WTC11 (cell line): ENCODE measurements at regions not wholly inside any gene's neighbourhood (a gene's known extent, or its start where the extent isn't known, plus 50 kb on each side); places are given as distances from the start of the nearest gene placed in this dataset.

ENCODE experiments used
- ATAC-seq: fragments of 200-7000 bp; cut with Tn5 transposase; 2 replicates; pipeline ENCODE4 v1.10.0; 2021; ENCODE audit warnings: mild to moderate bottlenecking, moderate library complexity
- CTCF ChIA-PET: fragments of 300-600 bp; sonication (Branson Sonifier 250); formaldehyde crosslinking; loops from one replicate; lab custom pipeline; 2021; ENCODE audit warnings: antibody characterized with exemption; lab: Charles Lee
- POLR2A ChIA-PET: fragments of 350-600 bp; sonication (Branson Sonifier 250); formaldehyde crosslinking; loops from one replicate; lab custom pipeline; 2021; ENCODE audit warnings: antibody characterized with exemption; lab: Charles Lee
- DNase-seq: peaks from one replicate; pipeline ENCODE4 v3.0.0; 2021; ENCODE audit warnings: low spot score
- H3K27ac Mint-ChIP-seq: 2 replicates; pipeline ENCODE4 v1.8.0; 2021; ENCODE audit warnings: mixed read lengths
- H3K27me3 Mint-ChIP-seq: 2 replicates; pipeline ENCODE4 v1.8.0; 2021; ENCODE audit warnings: low read depth, mild to moderate bottlenecking, moderate library complexity, mixed read lengths
- H3K36me3 Mint-ChIP-seq: 2 replicates; pipeline ENCODE4 v1.8.0; 2021; ENCODE audit warnings: mixed read lengths
- H3K4me1 Mint-ChIP-seq: 2 replicates; pipeline ENCODE4 v1.8.0; 2022; ENCODE audit warnings: mixed read lengths
- H3K4me3 Mint-ChIP-seq: 2 replicates; pipeline ENCODE4 v1.8.0; 2021; ENCODE audit warnings: mild to moderate bottlenecking, moderate library complexity, mixed read lengths
- H3K9me3 Mint-ChIP-seq: 2 replicates; pipeline ENCODE4 v1.8.0; 2021; ENCODE audit warnings: mixed read lengths
- ATF1 ChIP-seq: sonication (generic); formaldehyde crosslinking; IDR thresholded peaks from 2 replicates; pipeline ENCODE4 v1.8.1; 2023; ENCODE audit warnings: mild to moderate bottlenecking, moderate library complexity, missing genetic modification reagents
- CREM ChIP-seq: sonication (generic); formaldehyde crosslinking; IDR thresholded peaks from 2 replicates; pipeline ENCODE4 v1.8.1; 2022; ENCODE audit warnings: mild to moderate bottlenecking, missing genetic modification reagents, moderate library complexity
- EMX1 ChIP-seq: fragments of 250-450 bp; sonication (Bioruptor Pico); IDR thresholded peaks from 2 replicates; pipeline ENCODE4 v1.8.0; 2021; ENCODE audit warnings: mild to moderate bottlenecking
- FOXJ3 ChIP-seq: sonication (generic); formaldehyde crosslinking; IDR thresholded peaks from 2 replicates; pipeline ENCODE4 v1.9.0; 2021; ENCODE audit warnings: missing genetic modification reagents, mild to moderate bottlenecking, borderline replicate concordance
- FOXK1 ChIP-seq: sonication (generic); formaldehyde crosslinking; IDR thresholded peaks from 2 replicates; pipeline ENCODE4 v1.8.0; 2022; ENCODE audit warnings: mild to moderate bottlenecking, moderate library complexity, missing genetic modification reagents
- FOXP1 ChIP-seq: sonication (generic); formaldehyde crosslinking; IDR thresholded peaks from 2 replicates; pipeline ENCODE4 v1.8.0; 2022; ENCODE audit warnings: missing genetic modification reagents, mild to moderate bottlenecking, moderate library complexity, borderline replicate concordance
- GABPB1 ChIP-seq: sonication (generic); formaldehyde crosslinking; IDR thresholded peaks from 2 replicates; pipeline ENCODE4 v1.8.1; 2023; ENCODE audit warnings: mild to moderate bottlenecking, missing genetic modification reagents
- HMGA2 ChIP-seq: fragments of 250-450 bp; sonication (Bioruptor Pico); IDR thresholded peaks from 2 replicates; pipeline ENCODE4 v1.4.0; 2021; ENCODE audit warnings: mild to moderate bottlenecking, moderate library complexity
- IRF2 ChIP-seq: sonication (generic); formaldehyde crosslinking; IDR thresholded peaks from 2 replicates; pipeline ENCODE4 v1.8.0; 2022; ENCODE audit warnings: low read depth, missing genetic modification reagents, borderline replicate concordance
- JAZF1 ChIP-seq: fragments of 250-450 bp; sonication (Bioruptor Pico); IDR thresholded peaks from 2 replicates; pipeline ENCODE4 v1.9.0; 2021; ENCODE audit warnings: moderate library complexity, mild to moderate bottlenecking, inconsistent platforms
- KAT7 ChIP-seq: sonication (generic); formaldehyde crosslinking; IDR thresholded peaks from 2 replicates; pipeline ENCODE4 v1.8.1; 2023; ENCODE audit warnings: missing genetic modification reagents, mild to moderate bottlenecking, borderline replicate concordance
- MYBL2 ChIP-seq: sonication (generic); formaldehyde crosslinking; IDR thresholded peaks from 2 replicates; pipeline ENCODE4 v1.8.1; 2023; ENCODE audit warnings: mild to moderate bottlenecking, moderate library complexity, missing genetic modification reagents
- NR1H2 ChIP-seq: sonication (generic); formaldehyde crosslinking; IDR thresholded peaks from 2 replicates; pipeline ENCODE4 v1.9.0; 2021; ENCODE audit warnings: mild to moderate bottlenecking, moderate library complexity, missing genetic modification reagents
- NR2C2 ChIP-seq: sonication (generic); formaldehyde crosslinking; IDR thresholded peaks from 2 replicates; pipeline ENCODE4 v1.8.0; 2022; ENCODE audit warnings: mild to moderate bottlenecking, missing genetic modification reagents
- NR3C1 ChIP-seq: sonication (generic); formaldehyde crosslinking; conservative IDR thresholded peaks from 2 replicates; pipeline ENCODE4 v1.8.1; 2023; ENCODE audit warnings: low read depth, mild to moderate bottlenecking, missing genetic modification reagents
- TCF7 ChIP-seq: sonication (generic); formaldehyde crosslinking; IDR thresholded peaks from 2 replicates; pipeline ENCODE4 v1.8.0; 2022; ENCODE audit warnings: mild to moderate bottlenecking, low read depth, missing genetic modification reagents, moderate library complexity
- TEAD4 ChIP-seq: sonication (generic); formaldehyde crosslinking; IDR thresholded peaks from 2 replicates; pipeline ENCODE4 v1.8.0; 2022; ENCODE audit warnings: mild to moderate bottlenecking, missing genetic modification reagents
- TP53 ChIP-seq: sonication (generic); formaldehyde crosslinking; IDR thresholded peaks from 2 replicates; pipeline ENCODE4 v1.8.1; 2023; ENCODE audit warnings: mild to moderate bottlenecking, missing genetic modification reagents
- ZBTB21 ChIP-seq: sonication (generic); formaldehyde crosslinking; IDR thresholded peaks from 2 replicates; pipeline ENCODE4 v1.8.1; 2023; ENCODE audit warnings: mild to moderate bottlenecking, missing genetic modification reagents, borderline replicate concordance
- ZNF121 ChIP-seq: sonication (generic); formaldehyde crosslinking; IDR thresholded peaks from 2 replicates; pipeline ENCODE4 v1.8.0; 2023; ENCODE audit warnings: missing genetic modification reagents
- ZNF671 ChIP-seq: fragments of 250-450 bp; sonication (Bioruptor Pico); IDR thresholded peaks from 2 replicates; pipeline ENCODE4 v1.8.0; 2021; ENCODE audit warnings: mild to moderate bottlenecking
- TF ChIP-seq, protein P1 (sequence below): sonication (generic); formaldehyde crosslinking; IDR thresholded peaks from 2 replicates; pipeline ENCODE4 v1.8.1; 2022; ENCODE audit warnings: missing genetic modification reagents, borderline replicate concordance
- TF ChIP-seq, protein P2 (sequence below): sonication (generic); formaldehyde crosslinking; IDR thresholded peaks from 2 replicates; pipeline ENCODE4 v1.8.0; 2022; ENCODE audit warnings: mild to moderate bottlenecking, missing genetic modification reagents
- TF ChIP-seq, protein P3 (sequence below): sonication (generic); formaldehyde crosslinking; IDR thresholded peaks from 2 replicates; pipeline ENCODE4 v1.8.1; 2023; ENCODE audit warnings: mild to moderate bottlenecking, missing genetic modification reagents
- TF ChIP-seq, protein P4 (sequence below): sonication (generic); formaldehyde crosslinking; IDR thresholded peaks from 2 replicates; pipeline ENCODE4 v1.8.1; 2023; ENCODE audit warnings: mild to moderate bottlenecking, missing genetic modification reagents, moderate library complexity
- TF ChIP-seq, protein P5 (sequence below): fragments of 250-450 bp; sonication (Bioruptor Pico); IDR thresholded peaks from 2 replicates; pipeline ENCODE4 v1.9.0; 2021; ENCODE audit warnings: mild to moderate bottlenecking
- TF ChIP-seq, protein P6 (sequence below): fragments of 250-450 bp; sonication (Bioruptor Pico); IDR thresholded peaks from 2 replicates; pipeline ENCODE4 v1.8.0; 2021; ENCODE audit warnings: mild to moderate bottlenecking
- TF ChIP-seq, protein P7 (sequence below): sonication (generic); formaldehyde crosslinking; IDR thresholded peaks from 2 replicates; pipeline ENCODE4 v1.8.1; 2022; ENCODE audit warnings: low read depth, mild to moderate bottlenecking, moderate library complexity, missing genetic modification reagents, borderline replicate concordance
- TF ChIP-seq, protein P8 (sequence below): sonication (generic); formaldehyde crosslinking; IDR thresholded peaks from 2 replicates; pipeline ENCODE4 v1.8.1; 2022; ENCODE audit warnings: mild to moderate bottlenecking, moderate library complexity, missing genetic modification reagents

DNA sequence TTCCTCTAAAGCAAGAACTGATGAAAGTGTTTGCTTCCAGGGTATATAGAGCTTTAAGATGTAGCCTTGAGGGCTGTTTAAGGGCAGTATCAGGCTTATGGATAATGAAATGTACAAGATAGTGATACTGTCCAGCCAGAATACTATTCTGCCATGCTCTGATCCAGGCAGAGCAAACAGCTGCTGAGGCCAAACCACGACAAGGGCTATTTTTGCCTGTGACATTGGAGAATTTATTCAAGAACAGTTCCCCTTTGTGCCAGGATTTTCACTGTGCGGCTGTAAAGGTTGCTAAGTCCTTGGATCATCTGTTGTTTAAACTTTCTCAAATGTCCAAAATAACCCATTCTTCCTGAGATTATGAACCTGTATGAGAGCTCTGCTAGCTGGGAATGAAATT, 70.4 kb downstream of the OTP start (continued):
- TF ChIP-seq FOXK1 (no peak), ATF1 (CRISPR knock-in tag) (no peak), CREM (CRISPR knock-in tag) (no peak), ZBTB21 (no peak)
- TF ChIP-seq, protein P1, sequence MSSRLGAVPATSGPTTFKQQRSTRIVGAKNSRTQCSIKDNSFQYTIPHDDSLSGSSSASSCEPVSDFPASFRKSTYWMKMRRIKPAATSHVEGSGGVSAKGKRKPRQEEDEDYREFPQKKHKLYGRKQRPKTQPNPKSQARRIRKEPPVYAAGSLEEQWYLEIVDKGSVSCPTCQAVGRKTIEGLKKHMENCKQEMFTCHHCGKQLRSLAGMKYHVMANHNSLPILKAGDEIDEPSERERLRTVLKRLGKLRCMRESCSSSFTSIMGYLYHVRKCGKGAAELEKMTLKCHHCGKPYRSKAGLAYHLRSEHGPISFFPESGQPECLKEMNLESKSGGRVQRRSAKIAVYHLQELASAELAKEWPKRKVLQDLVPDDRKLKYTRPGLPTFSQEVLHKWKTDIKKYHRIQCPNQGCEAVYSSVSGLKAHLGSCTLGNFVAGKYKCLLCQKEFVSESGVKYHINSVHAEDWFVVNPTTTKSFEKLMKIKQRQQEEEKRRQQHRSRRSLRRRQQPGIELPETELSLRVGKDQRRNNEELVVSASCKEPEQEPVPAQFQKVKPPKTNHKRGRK (CRISPR knock-in tag), result no peak

DNA sequence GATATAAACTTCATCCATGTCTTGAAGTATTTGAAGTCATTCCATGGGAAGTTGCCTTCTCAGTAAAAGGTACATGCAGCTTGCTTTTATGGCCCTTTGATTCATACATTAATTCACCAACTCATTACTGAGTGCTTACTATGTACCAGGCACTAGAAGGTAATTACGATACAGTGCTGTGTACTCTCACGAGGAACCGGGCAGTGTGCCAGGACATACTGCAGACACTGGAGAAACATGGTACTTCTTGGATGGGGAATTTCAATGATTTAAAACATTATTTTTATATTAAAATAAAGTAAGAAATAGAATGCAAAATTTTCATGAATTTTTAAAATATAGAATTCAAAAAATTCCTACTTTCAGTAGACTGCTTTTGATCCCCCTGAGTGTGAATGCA, 71.4 kb upstream of the WDR41 start:
- Mint-ChIP-seq H3K9me3 (no peaks in the 10 kb centered on the region), H3K27ac (no peak overlapping the region), H3K4me3 (no peak overlapping the region), H3K4me1 (0 out of 2 replicates have a peak, but pooled peaks cover 2% of the 10 kb centered on the region), H3K27me3 (peaks cover 5% of the 10 kb centered on the region), H3K36me3 (no peaks in the 10 kb centered on the region)
- ChIA-PET CTCF (no interaction called here), POLR2A (no interaction called here)
- TF ChIP-seq GABPB1 (no peak), HMGA2 (CRISPR knock-in tag) (no peak), JAZF1 (CRISPR knock-in tag) (no peak), KAT7 (CRISPR knock-in tag) (no peak), FOXJ3 (CRISPR knock-in tag) (no peak), NR1H2 (CRISPR knock-in tag) (no peak), ZNF121 (CRISPR knock-in tag) (no peak), ZNF671 (CRISPR knock-in tag) (no peak), TCF7 (CRISPR knock-in tag) (no peak), TP53 (CRISPR knock-in tag) (no peak), TEAD4 (CRISPR knock-in tag) (no peak), IRF2 (no peak)
- TF ChIP-seq, protein P2, sequence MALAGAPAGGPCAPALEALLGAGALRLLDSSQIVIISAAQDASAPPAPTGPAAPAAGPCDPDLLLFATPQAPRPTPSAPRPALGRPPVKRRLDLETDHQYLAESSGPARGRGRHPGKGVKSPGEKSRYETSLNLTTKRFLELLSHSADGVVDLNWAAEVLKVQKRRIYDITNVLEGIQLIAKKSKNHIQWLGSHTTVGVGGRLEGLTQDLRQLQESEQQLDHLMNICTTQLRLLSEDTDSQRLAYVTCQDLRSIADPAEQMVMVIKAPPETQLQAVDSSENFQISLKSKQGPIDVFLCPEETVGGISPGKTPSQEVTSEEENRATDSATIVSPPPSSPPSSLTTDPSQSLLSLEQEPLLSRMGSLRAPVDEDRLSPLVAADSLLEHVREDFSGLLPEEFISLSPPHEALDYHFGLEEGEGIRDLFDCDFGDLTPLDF, result no peak
- TF ChIP-seq, protein P3, sequence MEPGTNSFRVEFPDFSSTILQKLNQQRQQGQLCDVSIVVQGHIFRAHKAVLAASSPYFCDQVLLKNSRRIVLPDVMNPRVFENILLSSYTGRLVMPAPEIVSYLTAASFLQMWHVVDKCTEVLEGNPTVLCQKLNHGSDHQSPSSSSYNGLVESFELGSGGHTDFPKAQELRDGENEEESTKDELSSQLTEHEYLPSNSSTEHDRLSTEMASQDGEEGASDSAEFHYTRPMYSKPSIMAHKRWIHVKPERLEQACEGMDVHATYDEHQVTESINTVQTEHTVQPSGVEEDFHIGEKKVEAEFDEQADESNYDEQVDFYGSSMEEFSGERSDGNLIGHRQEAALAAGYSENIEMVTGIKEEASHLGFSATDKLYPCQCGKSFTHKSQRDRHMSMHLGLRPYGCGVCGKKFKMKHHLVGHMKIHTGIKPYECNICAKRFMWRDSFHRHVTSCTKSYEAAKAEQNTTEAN (CRISPR knock-in tag), result no peak
- TF ChIP-seq, protein P4, sequence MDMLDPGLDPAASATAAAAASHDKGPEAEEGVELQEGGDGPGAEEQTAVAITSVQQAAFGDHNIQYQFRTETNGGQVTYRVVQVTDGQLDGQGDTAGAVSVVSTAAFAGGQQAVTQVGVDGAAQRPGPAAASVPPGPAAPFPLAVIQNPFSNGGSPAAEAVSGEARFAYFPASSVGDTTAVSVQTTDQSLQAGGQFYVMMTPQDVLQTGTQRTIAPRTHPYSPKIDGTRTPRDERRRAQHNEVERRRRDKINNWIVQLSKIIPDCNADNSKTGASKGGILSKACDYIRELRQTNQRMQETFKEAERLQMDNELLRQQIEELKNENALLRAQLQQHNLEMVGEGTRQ, result no peak
- TF ChIP-seq, protein P5, sequence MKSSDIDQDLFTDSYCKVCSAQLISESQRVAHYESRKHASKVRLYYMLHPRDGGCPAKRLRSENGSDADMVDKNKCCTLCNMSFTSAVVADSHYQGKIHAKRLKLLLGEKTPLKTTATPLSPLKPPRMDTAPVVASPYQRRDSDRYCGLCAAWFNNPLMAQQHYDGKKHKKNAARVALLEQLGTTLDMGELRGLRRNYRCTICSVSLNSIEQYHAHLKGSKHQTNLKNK, result no peak
- DNase-seq (no peak), ATAC-seq (no peak)

DNA sequence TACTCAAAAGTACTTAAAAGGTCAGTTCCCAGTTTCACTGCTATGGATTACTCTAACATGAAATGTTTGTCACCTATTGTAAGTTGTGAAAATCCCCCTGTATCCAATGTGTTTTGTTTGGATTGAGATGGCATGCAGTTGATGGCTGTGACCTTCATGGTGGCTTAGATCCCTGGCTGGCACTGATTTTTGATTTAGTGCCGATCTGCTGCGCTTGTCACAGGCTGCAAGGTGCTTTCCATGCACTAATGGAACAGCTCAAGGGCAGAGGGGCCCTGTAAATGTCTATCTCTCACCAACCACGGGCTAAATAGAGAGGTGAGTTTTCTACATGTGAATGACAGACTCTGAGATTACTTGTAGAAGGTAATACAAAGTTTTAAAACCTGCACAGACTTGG, 69.8 kb upstream of the WDR41 start:
- ATAC-seq (no peak), DNase-seq (no peak)
- no peaks in the 10 kb centered on the region for H3K9me3 Mint-ChIP-seq
- H3K27ac Mint-ChIP-seq, result no peak overlapping the region
- H3K27me3 Mint-ChIP-seq, result peaks cover 2% of the 10 kb centered on the region; the same call in 1 of the 2 replicates
- ChIA-PET POLR2A (no interaction called here), CTCF (no interaction called here)
- no peaks in the 10 kb centered on the region for H3K36me3 Mint-ChIP-seq
- no peak overlapping the region for H3K4me3 Mint-ChIP-seq
- 0 out of 2 replicates have a peak, but pooled peaks cover 2% of the 10 kb centered on the region for H3K4me1 Mint-ChIP-seq
- TF ChIP-seq, protein P6, sequence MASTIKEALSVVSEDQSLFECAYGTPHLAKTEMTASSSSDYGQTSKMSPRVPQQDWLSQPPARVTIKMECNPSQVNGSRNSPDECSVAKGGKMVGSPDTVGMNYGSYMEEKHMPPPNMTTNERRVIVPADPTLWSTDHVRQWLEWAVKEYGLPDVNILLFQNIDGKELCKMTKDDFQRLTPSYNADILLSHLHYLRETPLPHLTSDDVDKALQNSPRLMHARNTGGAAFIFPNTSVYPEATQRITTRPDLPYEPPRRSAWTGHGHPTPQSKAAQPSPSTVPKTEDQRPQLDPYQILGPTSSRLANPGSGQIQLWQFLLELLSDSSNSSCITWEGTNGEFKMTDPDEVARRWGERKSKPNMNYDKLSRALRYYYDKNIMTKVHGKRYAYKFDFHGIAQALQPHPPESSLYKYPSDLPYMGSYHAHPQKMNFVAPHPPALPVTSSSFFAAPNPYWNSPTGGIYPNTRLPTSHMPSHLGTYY (CRISPR knock-in tag), result no peak
- TF ChIP-seq MYBL2 (CRISPR knock-in tag) (no peak), ZBTB21 (no peak), EMX1 (no peak), FOXP1 (CRISPR knock-in tag) (no peak), NR3C1 (CRISPR knock-in tag) (no peak), JAZF1 (CRISPR knock-in tag) (no peak), NR2C2 (no peak)
- TF ChIP-seq, protein P7, sequence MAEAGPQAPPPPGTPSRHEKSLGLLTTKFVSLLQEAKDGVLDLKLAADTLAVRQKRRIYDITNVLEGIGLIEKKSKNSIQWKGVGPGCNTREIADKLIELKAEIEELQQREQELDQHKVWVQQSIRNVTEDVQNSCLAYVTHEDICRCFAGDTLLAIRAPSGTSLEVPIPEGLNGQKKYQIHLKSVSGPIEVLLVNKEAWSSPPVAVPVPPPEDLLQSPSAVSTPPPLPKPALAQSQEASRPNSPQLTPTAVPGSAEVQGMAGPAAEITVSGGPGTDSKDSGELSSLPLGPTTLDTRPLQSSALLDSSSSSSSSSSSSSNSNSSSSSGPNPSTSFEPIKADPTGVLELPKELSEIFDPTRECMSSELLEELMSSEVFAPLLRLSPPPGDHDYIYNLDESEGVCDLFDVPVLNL, result no peak
- TF ChIP-seq, protein P8, sequence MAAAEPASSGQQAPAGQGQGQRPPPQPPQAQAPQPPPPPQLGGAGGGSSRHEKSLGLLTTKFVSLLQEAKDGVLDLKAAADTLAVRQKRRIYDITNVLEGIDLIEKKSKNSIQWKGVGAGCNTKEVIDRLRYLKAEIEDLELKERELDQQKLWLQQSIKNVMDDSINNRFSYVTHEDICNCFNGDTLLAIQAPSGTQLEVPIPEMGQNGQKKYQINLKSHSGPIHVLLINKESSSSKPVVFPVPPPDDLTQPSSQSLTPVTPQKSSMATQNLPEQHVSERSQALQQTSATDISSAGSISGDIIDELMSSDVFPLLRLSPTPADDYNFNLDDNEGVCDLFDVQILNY (CRISPR knock-in tag), result no peak
